AG09309 (cell line): ENCODE measurements at regions not wholly inside any gene's neighbourhood (a gene's known extent, or its start where the extent isn't known, plus 50 kb on each side); places are given as distances from the start of the nearest gene placed in this dataset.

Experiments
- DNase-seq: peaks from one replicate; pipeline ENCODE4 v3.0.0-alpha.2; 2010; ENCODE audit warnings: low read depth
- H3K4me3 ChIP-seq: 2 replicates; pipeline ENCODE4 v1.5.1; 2011; ENCODE audit warnings: mild to moderate bottlenecking, low read depth, low read length, moderate library complexity; ENCODE audit not compliant: control insufficient read depth
- CTCF ChIP-seq: IDR thresholded peaks from 2 replicates; pipeline ENCODE4 v1.5.1; 2011; ENCODE audit warnings: mild to moderate bottlenecking, low read depth, low read length, inconsistent platforms; ENCODE audit not compliant: insufficient read depth, control insufficient read depth; ENCODE audit errors: missing control alignments

- DNase-seq = no peak
- H3K4me3 ChIP-seq = no peak overlapping the region
- TF ChIP-seq CTCF = no peak
These were observed 656.0 kb upstream of the ID4 start for GRCh38 chr6:19181211-19181610.

GRCh38 chr6:19193624-19194023, 643.5 kb upstream of the ID4 start:
- no peak overlapping the region for H3K4me3 ChIP-seq
- no peak for DNase-seq
- no peak for TF ChIP-seq CTCF

- no peak for DNase-seq
- TF ChIP-seq CTCF = no peak
- H3K4me3 ChIP-seq = no peak overlapping the region
These were observed 632.7 kb upstream of the ID4 start for GRCh38 chr6:19204445-19204844.

GRCh38 chr6:19205076-19205475, 632.1 kb upstream of the ID4 start:
- TF ChIP-seq CTCF = no peak
- no peak for DNase-seq
- H3K4me3 ChIP-seq = no peak overlapping the region

GRCh38 chr6:19209202-19209601, 628.0 kb upstream of the ID4 start:
- no peak for TF ChIP-seq CTCF

GRCh38 chr6:19210849-19211590, 626.1 kb upstream of the ID4 start:
- no peak overlapping the region for H3K4me3 ChIP-seq
- TF ChIP-seq CTCF = no peak
- DNase-seq = no peak

More at GRCh38 chr6:19209202-19209601, 628.0 kb upstream of the ID4 start:
- no peak for DNase-seq
- H3K4me3 ChIP-seq = no peak overlapping the region
